ENCODE measurements at regions not wholly inside any gene's neighbourhood (a gene's known extent, or its start where the extent isn't known, plus 50 kb on each side); places are given as distances from the start of the nearest gene placed in this dataset.
A peak's percentile ranks its signal among the peaks of the same experiment; 100 is the strongest.

- H3K27me3 ChIP-seq (ENCODE audit: insufficient read depth, low read depth, low read length), result no peaks in the 10 kb centered on the region
- H2AFZ ChIP-seq (ENCODE audit: low read depth, low read length), result no peak overlapping the region
- no peak for TF ChIP-seq TAF1 (IDR thresholded peaks at IDR 0.05; ENCODE audit: low read depth)
- TF ChIP-seq REST (IDR thresholded peaks at IDR 0.05; ENCODE audit: borderline replicate concordance), result no peak
- no peak for TF ChIP-seq EP300 (conservative IDR thresholded peaks at IDR 0.05; ENCODE audit: poor library complexity, severe bottlenecking)
- no peak for TF ChIP-seq MXI1 (conservative IDR thresholded peaks at IDR 0.05; ENCODE audit: poor library complexity, severe bottlenecking)
- no peak for TF ChIP-seq EZH2 (IDR thresholded peaks at IDR 0.05; ENCODE audit: borderline replicate concordance, insufficient read depth, low read length, poor library complexity, severe bottlenecking)
- no peak for TF ChIP-seq RAD21 (conservative IDR thresholded peaks at IDR 0.05)
- TF ChIP-seq POLR2AphosphoS5 (IDR thresholded peaks at IDR 0.05), result no peak
- TF ChIP-seq CTCF (IDR thresholded peaks at IDR 0.05; ENCODE audit: poor library complexity, severe bottlenecking), result no peak
- no peak for TF ChIP-seq SMC3 (conservative IDR thresholded peaks at IDR 0.05; ENCODE audit: poor library complexity)
Measured at GRCh38 chr5:74461251-74461650, 179.3 kb downstream of the ENC1 start.

GRCh38 chr5:74460694-74461093 is 179.8 kb downstream of the ENC1 start:
- Histone ChIP-seq H3K4me2 (ENCODE audit: low read length) (no peak overlapping the region), H3K4me3 (ENCODE audit: low read length) (no peak overlapping the region), H4K20me1 (ENCODE audit: insufficient read depth) (no peaks in the 10 kb centered on the region), H3K27ac (ENCODE audit: low read length) (peak overlapping the region; percentile 32), H3K9me2 (ENCODE audit: insufficient read depth, low read length) (no peaks in the 10 kb centered on the region), H3F3A (ENCODE audit: insufficient read depth, low read length, poor library complexity, severe bottlenecking) (no peaks in the 10 kb centered on the region), H3K9ac (ENCODE audit: low read length) (no peak overlapping the region), H3K9me3 (ENCODE audit: low read length) (no peaks in the 10 kb centered on the region), H3K27me3 (ENCODE audit: insufficient read depth, low read depth, low read length) (no peaks in the 10 kb centered on the region), H3K79me2 (replicated peaks; ENCODE audit: insufficient read depth, low read length) (no peaks in the 10 kb centered on the region), H3K36me3 (ENCODE audit: insufficient read depth, low read length) (no peaks in the 10 kb centered on the region), H2AFZ (ENCODE audit: low read depth, low read length) (no peak overlapping the region)
- no peak for TF ChIP-seq TAF1 (IDR thresholded peaks at IDR 0.05; ENCODE audit: low read depth)
- no peak for TF ChIP-seq CTCF (IDR thresholded peaks at IDR 0.05; ENCODE audit: poor library complexity, severe bottlenecking)
- TF ChIP-seq EZH2 (IDR thresholded peaks at IDR 0.05; ENCODE audit: borderline replicate concordance, insufficient read depth, low read length, poor library complexity, severe bottlenecking), result no peak
- no peak for TF ChIP-seq REST (IDR thresholded peaks at IDR 0.05; ENCODE audit: borderline replicate concordance)
- TF ChIP-seq RAD21 (conservative IDR thresholded peaks at IDR 0.05), result no peak
- TF ChIP-seq MXI1 (conservative IDR thresholded peaks at IDR 0.05; ENCODE audit: poor library complexity, severe bottlenecking), result no peak
- TF ChIP-seq SMC3 (conservative IDR thresholded peaks at IDR 0.05; ENCODE audit: poor library complexity), result no peak
- TF ChIP-seq POLR2AphosphoS5 (IDR thresholded peaks at IDR 0.05), result no peak
- TF ChIP-seq EP300 (conservative IDR thresholded peaks at IDR 0.05; ENCODE audit: poor library complexity, severe bottlenecking), result no peak

More at GRCh38 chr5:74461251-74461650, 179.3 kb downstream of the ENC1 start:
- Histone ChIP-seq H3K9ac (ENCODE audit: low read length) (no peak overlapping the region), H3K36me3 (ENCODE audit: insufficient read depth, low read length) (no peaks in the 10 kb centered on the region), H3K4me3 (ENCODE audit: low read length) (no peak overlapping the region), H3F3A (ENCODE audit: insufficient read depth, low read length, poor library complexity, severe bottlenecking) (no peaks in the 10 kb centered on the region), H3K79me2 (replicated peaks; ENCODE audit: insufficient read depth, low read length) (no peaks in the 10 kb centered on the region), H3K9me3 (ENCODE audit: low read length) (no peaks in the 10 kb centered on the region), H4K20me1 (ENCODE audit: insufficient read depth) (no peaks in the 10 kb centered on the region), H3K4me2 (ENCODE audit: low read length) (no peak overlapping the region), H3K9me2 (ENCODE audit: insufficient read depth, low read length) (no peaks in the 10 kb centered on the region), H3K27ac (ENCODE audit: low read length) (peak overlapping the region; percentile 32)
